ENCODE measurements at regions not wholly inside any gene's neighbourhood (a gene's known extent, or its start where the extent isn't known, plus 50 kb on each side); places are given as distances from the start of the nearest gene placed in this dataset.

GRCh38 chr15:98418122-98418521 lies 230.2 kb upstream of the IGF1R start:
- TF ChIP-seq CTCF (IDR thresholded peaks at IDR 0.05 in 2 of 3, conservative IDR thresholded peaks at IDR 0.05 in 1 of 3; ENCODE audit: borderline replicate concordance in 1 of 3, insufficient read depth in 1 of 3, low read depth in 2 of 3, low read length in 2 of 3) (no peak), MAX (IDR thresholded peaks at IDR 0.05) (no peak), POLR2AphosphoS5 (IDR thresholded peaks at IDR 0.05; ENCODE audit: low read depth, low read length) (no peak), EZH2 (IDR thresholded peaks at IDR 0.05) (no peak), POLR2A (IDR thresholded peaks at IDR 0.05; ENCODE audit: borderline replicate concordance, extremely low read depth, insufficient read depth, insufficient read length) (no peak), SIN3A (IDR thresholded peaks at IDR 0.05; ENCODE audit: low read depth) (no peak), EZH2phosphoT487 (IDR thresholded peaks at IDR 0.05; ENCODE audit: borderline replicate concordance) (no peak), FOSL1 (IDR thresholded peaks at IDR 0.05; ENCODE audit: low read depth) (no peak)
- TF ChIP-seq, protein P1, sequence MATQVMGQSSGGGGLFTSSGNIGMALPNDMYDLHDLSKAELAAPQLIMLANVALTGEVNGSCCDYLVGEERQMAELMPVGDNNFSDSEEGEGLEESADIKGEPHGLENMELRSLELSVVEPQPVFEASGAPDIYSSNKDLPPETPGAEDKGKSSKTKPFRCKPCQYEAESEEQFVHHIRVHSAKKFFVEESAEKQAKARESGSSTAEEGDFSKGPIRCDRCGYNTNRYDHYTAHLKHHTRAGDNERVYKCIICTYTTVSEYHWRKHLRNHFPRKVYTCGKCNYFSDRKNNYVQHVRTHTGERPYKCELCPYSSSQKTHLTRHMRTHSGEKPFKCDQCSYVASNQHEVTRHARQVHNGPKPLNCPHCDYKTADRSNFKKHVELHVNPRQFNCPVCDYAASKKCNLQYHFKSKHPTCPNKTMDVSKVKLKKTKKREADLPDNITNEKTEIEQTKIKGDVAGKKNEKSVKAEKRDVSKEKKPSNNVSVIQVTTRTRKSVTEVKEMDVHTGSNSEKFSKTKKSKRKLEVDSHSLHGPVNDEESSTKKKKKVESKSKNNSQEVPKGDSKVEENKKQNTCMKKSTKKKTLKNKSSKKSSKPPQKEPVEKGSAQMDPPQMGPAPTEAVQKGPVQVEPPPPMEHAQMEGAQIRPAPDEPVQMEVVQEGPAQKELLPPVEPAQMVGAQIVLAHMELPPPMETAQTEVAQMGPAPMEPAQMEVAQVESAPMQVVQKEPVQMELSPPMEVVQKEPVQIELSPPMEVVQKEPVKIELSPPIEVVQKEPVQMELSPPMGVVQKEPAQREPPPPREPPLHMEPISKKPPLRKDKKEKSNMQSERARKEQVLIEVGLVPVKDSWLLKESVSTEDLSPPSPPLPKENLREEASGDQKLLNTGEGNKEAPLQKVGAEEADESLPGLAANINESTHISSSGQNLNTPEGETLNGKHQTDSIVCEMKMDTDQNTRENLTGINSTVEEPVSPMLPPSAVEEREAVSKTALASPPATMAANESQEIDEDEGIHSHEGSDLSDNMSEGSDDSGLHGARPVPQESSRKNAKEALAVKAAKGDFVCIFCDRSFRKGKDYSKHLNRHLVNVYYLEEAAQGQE (IDR thresholded peaks at IDR 0.05; ENCODE audit: low read depth): no peak
